Loucy (cell line): ENCODE measurements at regions not wholly inside any gene's neighbourhood (a gene's known extent, or its start where the extent isn't known, plus 50 kb on each side); places are given as distances from the start of the nearest gene placed in this dataset.

Experiments
- H2AFZ ChIP-seq: fragments of 200-600 bp; sonication (generic); 2 replicates; pipeline ENCODE4 v1.6.0; 2016; ENCODE audit warnings: antibody characterized with exemption, mild to moderate bottlenecking, low read length, moderate library complexity
- H3F3A ChIP-seq: fragments of 200-600 bp; 2 replicates; pipeline ENCODE4 v1.6.0; 2016; ENCODE audit warnings: antibody characterized with exemption, low read depth, mild to moderate bottlenecking
- H3K27me3 ChIP-seq: fragments of 200-600 bp; sonication (generic); 2 replicates; pipeline ENCODE4 v1.6.1; 2014; ENCODE audit warnings: low read length, mild to moderate bottlenecking; ENCODE audit not compliant: insufficient read depth, poor library complexity, severe bottlenecking
- H3K36me3 ChIP-seq: fragments of 200-600 bp; sonication (generic); 2 replicates; pipeline ENCODE4 v1.6.1; 2016; ENCODE audit warnings: low read length; ENCODE audit not compliant: insufficient read depth
- H3K4me1 ChIP-seq: fragments of 200-600 bp; sonication (generic); 2 replicates; pipeline ENCODE4 v1.5.1; 2014; ENCODE audit warnings: low read length, mild to moderate bottlenecking; ENCODE audit not compliant: insufficient read depth, poor library complexity, severe bottlenecking
- H3K4me2 ChIP-seq: fragments of 200-600 bp; sonication (generic); 2 replicates; pipeline ENCODE4 v1.6.0; 2014; ENCODE audit warnings: antibody characterized with exemption, low read length, low read depth, mild to moderate bottlenecking; ENCODE audit not compliant: poor library complexity, severe bottlenecking
- H3K4me3 ChIP-seq: fragments of 200-600 bp; sonication (generic); 2 replicates; pipeline ENCODE4 v1.5.1; 2014; ENCODE audit warnings: low read length, mild to moderate bottlenecking, mixed read lengths; ENCODE audit not compliant: poor library complexity, severe bottlenecking
- H3K79me2 ChIP-seq: fragments of 200-600 bp; sonication (generic); 2 replicates; pipeline ENCODE4 v1.6.1; 2014; ENCODE audit warnings: low read length; ENCODE audit not compliant: insufficient read depth
- H3K9ac ChIP-seq: fragments of 200-600 bp; sonication (generic); 2 replicates; pipeline ENCODE4 v1.6.0; 2014; ENCODE audit warnings: mild to moderate bottlenecking, low read depth, low read length, moderate library complexity; ENCODE audit not compliant: poor library complexity, severe bottlenecking
- H3K9me2 ChIP-seq: fragments of 200-600 bp; sonication (generic); replicated peaks from 2 replicates; pipeline ENCODE4 v1.6.1; 2016; ENCODE audit warnings: low read depth, low read length, mixed read lengths
- H3K9me3 ChIP-seq: fragments of 200-600 bp; sonication (generic); 2 replicates; pipeline ENCODE4 v1.6.1; 2014; ENCODE audit warnings: mild to moderate bottlenecking, antibody characterized with exemption, low read length, low read depth; ENCODE audit not compliant: insufficient read depth
- H4K20me1 ChIP-seq: fragments of 200-600 bp; sonication (generic); 2 replicates; pipeline ENCODE4 v1.6.0; 2014; ENCODE audit warnings: antibody characterized with exemption, low read length, mild to moderate bottlenecking; ENCODE audit not compliant: insufficient read depth, poor library complexity, severe bottlenecking
- CTCF ChIP-seq: fragments of 200-600 bp; sonication (generic); conservative IDR thresholded peaks from 2 replicates; pipeline ENCODE4 v1.5.1; 2014; ENCODE audit warnings: mild to moderate bottlenecking, antibody characterized with exemption, low read length
- EZH2phosphoT487 ChIP-seq: fragments of 200-600 bp; IDR thresholded peaks from 2 replicates; pipeline ENCODE4 v1.6.1; 2018; ENCODE audit warnings: antibody characterized with exemption, mild to moderate bottlenecking, moderate library complexity, borderline replicate concordance

GRCh38 chr1:220990427-220991339 lies 111.4 kb downstream of the HLX start:
- H3K79me2 ChIP-seq = no peaks in the 10 kb centered on the region
- no peak overlapping the region for H3K9ac ChIP-seq
- TF ChIP-seq EZH2phosphoT487 (no peak), CTCF (0 out of 2 replicates have a peak, but pooled peaks have one; percentile 17)
- no peaks in the 10 kb centered on the region for H3K36me3 ChIP-seq
- no peaks in the 10 kb centered on the region for H3K27me3 ChIP-seq
- H3K4me2 ChIP-seq = no peak overlapping the region
- H4K20me1 ChIP-seq = no peaks in the 10 kb centered on the region
- no peak overlapping the region for H3K4me3 ChIP-seq
- no peaks in the 10 kb centered on the region for H3K9me2 ChIP-seq
- H2AFZ ChIP-seq = 0 out of 2 replicates have a peak overlapping the region, but pooled peaks have one; percentile 3
- H3K9me3 ChIP-seq = no peaks in the 10 kb centered on the region
- H3F3A ChIP-seq = no peaks in the 10 kb centered on the region
- no peaks in the 10 kb centered on the region for H3K4me1 ChIP-seq

- H4K20me1 ChIP-seq = no peaks in the 10 kb centered on the region
- H3K79me2 ChIP-seq = no peaks in the 10 kb centered on the region
- no peaks in the 10 kb centered on the region for H3F3A ChIP-seq
- H3K4me1 ChIP-seq = no peaks in the 10 kb centered on the region
- H3K9me3 ChIP-seq = no peaks in the 10 kb centered on the region
- no peaks in the 10 kb centered on the region for H3K36me3 ChIP-seq
- H3K9ac ChIP-seq = no peak overlapping the region
- H3K4me2 ChIP-seq = no peak overlapping the region
- H3K9me2 ChIP-seq = no peaks in the 10 kb centered on the region
- no peak for TF ChIP-seq CTCF
- no peak for TF ChIP-seq EZH2phosphoT487
- no peak overlapping the region for H3K4me3 ChIP-seq
- H2AFZ ChIP-seq = no peak overlapping the region
- no peaks in the 10 kb centered on the region for H3K27me3 ChIP-seq
These were observed 112.3 kb downstream of the HLX start for GRCh38 chr1:220991506-220991905.

GRCh38 chr1:220991959-220992704 lies 112.9 kb downstream of the HLX start:
- Histone ChIP-seq H3K36me3 (no peaks in the 10 kb centered on the region), H3K4me3 (no peak overlapping the region), H4K20me1 (no peaks in the 10 kb centered on the region), H3K4me2 (no peak overlapping the region), H3K9ac (no peak overlapping the region), H3F3A (no peaks in the 10 kb centered on the region), H3K27me3 (no peaks in the 10 kb centered on the region), H2AFZ (no peak overlapping the region), H3K79me2 (no peaks in the 10 kb centered on the region), H3K9me2 (no peaks in the 10 kb centered on the region), H3K4me1 (no peaks in the 10 kb centered on the region), H3K9me3 (no peaks in the 10 kb centered on the region; the same call in 1 of the 2 replicates)
- TF ChIP-seq CTCF = no peak
- no peak for TF ChIP-seq EZH2phosphoT487
